Kidney epithelial cell (primary cell): ENCODE measurements at regions not wholly inside any gene's neighbourhood (a gene's known extent, or its start where the extent isn't known, plus 50 kb on each side); places are given as distances from the start of the nearest gene placed in this dataset.

Experiments
- DNase-seq: peaks from one replicate; pipeline ENCODE4 v3.0.0-alpha.2; 2010; ENCODE audit warnings: low read depth
- H3K27me3 ChIP-seq: 2 replicates; pipeline ENCODE4 v1.6.0; 2011; ENCODE audit warnings: low read length; ENCODE audit not compliant: control insufficient read depth, insufficient read depth
- H3K36me3 ChIP-seq: 2 replicates; pipeline ENCODE4 v1.5.1; 2011; ENCODE audit warnings: low read length; ENCODE audit not compliant: control insufficient read depth, insufficient read depth
- H3K4me3 ChIP-seq: 2 replicates; pipeline ENCODE4 v1.5.1; 2011; ENCODE audit warnings: low read depth, mild to moderate bottlenecking, control low read depth, low read length
- TF ChIP-seq, protein P1 (sequence below): IDR thresholded peaks from 2 replicates; pipeline ENCODE4 v1.5.1; 2011; ENCODE audit warnings: mild to moderate bottlenecking, moderate library complexity, low read length, control low read depth, inconsistent platforms; ENCODE audit not compliant: insufficient read depth, poor library complexity, severe bottlenecking

GRCh38 chr5:72760259-72760658 is 56.2 kb upstream of the TNPO1 start:
- no peak overlapping the region for H3K4me3 ChIP-seq
- no peaks in the 10 kb centered on the region for H3K27me3 ChIP-seq
- TF ChIP-seq, protein P1, sequence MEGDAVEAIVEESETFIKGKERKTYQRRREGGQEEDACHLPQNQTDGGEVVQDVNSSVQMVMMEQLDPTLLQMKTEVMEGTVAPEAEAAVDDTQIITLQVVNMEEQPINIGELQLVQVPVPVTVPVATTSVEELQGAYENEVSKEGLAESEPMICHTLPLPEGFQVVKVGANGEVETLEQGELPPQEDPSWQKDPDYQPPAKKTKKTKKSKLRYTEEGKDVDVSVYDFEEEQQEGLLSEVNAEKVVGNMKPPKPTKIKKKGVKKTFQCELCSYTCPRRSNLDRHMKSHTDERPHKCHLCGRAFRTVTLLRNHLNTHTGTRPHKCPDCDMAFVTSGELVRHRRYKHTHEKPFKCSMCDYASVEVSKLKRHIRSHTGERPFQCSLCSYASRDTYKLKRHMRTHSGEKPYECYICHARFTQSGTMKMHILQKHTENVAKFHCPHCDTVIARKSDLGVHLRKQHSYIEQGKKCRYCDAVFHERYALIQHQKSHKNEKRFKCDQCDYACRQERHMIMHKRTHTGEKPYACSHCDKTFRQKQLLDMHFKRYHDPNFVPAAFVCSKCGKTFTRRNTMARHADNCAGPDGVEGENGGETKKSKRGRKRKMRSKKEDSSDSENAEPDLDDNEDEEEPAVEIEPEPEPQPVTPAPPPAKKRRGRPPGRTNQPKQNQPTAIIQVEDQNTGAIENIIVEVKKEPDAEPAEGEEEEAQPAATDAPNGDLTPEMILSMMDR, result no peak
- H3K36me3 ChIP-seq, result no peaks in the 10 kb centered on the region
- DNase-seq, result no peak

DNA sequence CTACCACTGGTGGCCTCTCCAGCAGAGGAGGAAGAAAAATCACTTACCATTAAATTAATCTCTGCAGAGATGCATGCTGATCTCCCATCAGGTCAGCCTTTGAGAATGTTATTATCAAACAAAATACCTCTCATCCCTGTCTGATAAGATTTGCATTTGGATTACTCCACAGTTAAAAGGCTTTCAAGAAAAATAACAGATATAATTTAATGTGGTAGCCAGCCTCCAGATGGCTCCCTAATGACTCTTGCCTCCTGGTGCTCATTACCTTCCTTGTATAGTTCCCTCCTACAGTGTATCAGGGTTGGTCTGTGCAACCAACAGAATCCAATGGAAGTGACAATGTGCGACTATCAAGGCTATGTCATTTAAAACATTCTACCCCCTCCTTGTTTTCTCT is 63.6 kb upstream of the TNPO1 start:
- Histone ChIP-seq H3K4me3 (no peak overlapping the region), H3K27me3 (no peaks in the 10 kb centered on the region), H3K36me3 (no peaks in the 10 kb centered on the region)
- no peak for DNase-seq
- TF ChIP-seq, protein P1, result no peak

- TF ChIP-seq, protein P1, result no peak
- H3K36me3 ChIP-seq, result no peaks in the 10 kb centered on the region
- DNase-seq, result no peak
Measured at GRCh38 chr5:72749362-72749997, 67.0 kb upstream of the TNPO1 start.

GRCh38 chr5:72747826-72748225 is 68.6 kb upstream of the TNPO1 start:
- H3K27me3 ChIP-seq, result no peaks in the 10 kb centered on the region
- no peak for DNase-seq
- H3K36me3 ChIP-seq, result no peaks in the 10 kb centered on the region
- H3K4me3 ChIP-seq, result no peak overlapping the region
- TF ChIP-seq, protein P1, result no peak

More at GRCh38 chr5:72749362-72749997, 67.0 kb upstream of the TNPO1 start:
- no peaks in the 10 kb centered on the region for H3K27me3 ChIP-seq
- H3K4me3 ChIP-seq, result no peak overlapping the region

DNA sequence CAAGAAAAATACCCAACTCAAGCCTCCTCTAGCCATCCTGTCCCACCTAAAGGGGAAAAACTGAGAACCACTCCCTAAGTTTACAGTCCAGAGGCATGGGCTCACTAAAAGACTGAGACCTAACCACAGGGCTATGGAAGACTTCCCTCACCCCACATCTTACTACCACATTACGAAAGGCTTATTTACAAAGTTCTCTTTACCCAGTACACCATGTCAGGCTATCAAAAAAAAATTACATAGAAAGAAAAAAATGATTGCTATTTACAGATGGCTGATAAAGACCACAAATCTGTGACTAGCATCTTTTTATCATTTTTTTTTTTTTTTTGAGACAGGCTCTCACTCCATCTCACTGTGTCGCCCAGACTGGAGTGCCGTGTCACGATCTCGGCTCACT is 69.7 kb upstream of the TNPO1 start:
- Histone ChIP-seq H3K4me3 (no peak overlapping the region), H3K27me3 (no peaks in the 10 kb centered on the region), H3K36me3 (no peaks in the 10 kb centered on the region)
- TF ChIP-seq, protein P1, result no peak
- DNase-seq, result no peak

DNA sequence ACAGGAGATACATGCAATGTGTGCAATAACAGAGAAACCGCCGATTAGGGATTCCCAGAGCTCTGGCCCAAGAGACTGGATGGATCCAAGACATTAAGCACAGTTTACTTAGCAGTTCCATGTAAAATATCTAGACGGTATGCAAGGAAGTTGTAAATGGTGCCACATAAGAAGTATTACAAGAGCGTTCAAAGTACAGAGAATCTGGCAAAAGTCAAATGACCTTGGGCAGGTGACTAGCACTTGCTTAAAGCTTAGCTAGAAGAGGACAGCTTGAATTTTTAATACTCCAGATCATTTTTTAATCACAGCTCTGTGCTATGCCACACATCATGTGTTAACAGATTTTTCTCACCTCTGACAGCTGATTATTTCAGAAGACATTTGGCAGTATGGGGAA is 72.3 kb upstream of the TNPO1 start:
- DNase-seq, result no peak
- Histone ChIP-seq H3K27me3 (no peaks in the 10 kb centered on the region), H3K36me3 (no peaks in the 10 kb centered on the region), H3K4me3 (no peak overlapping the region)
- TF ChIP-seq, protein P1, result no peak
